Left lung (tissue), 4 donors: ENCODE measurements at regions not wholly inside any gene's neighbourhood (a gene's known extent, or its start where the extent isn't known, plus 50 kb on each side); places are given as distances from the start of the nearest gene placed in this dataset.

ENCODE experiments used
- ATAC-seq: fragments of 200-7000 bp; cut with Tn5 transposase; one replicate; pipeline ENCODE4 v1.9.1; 2020; ENCODE audit warnings: moderate library complexity
- DNase-seq, 4 donors: peaks; one replicate each; pipeline ENCODE4 v3.0.0-alpha.2; 2013 to 2020
- H3K27ac ChIP-seq, 2 donors: fragments of 200-600 bp; sonication (generic) in 1 of 2; one replicate each; pipeline versions ENCODE4 v1.5.0 to v1.8.0; 2020 to 2021
- H3K27me3 ChIP-seq, 2 donors: fragments of 200-600 bp; sonication (generic) in 1 of 2; one replicate each; pipeline versions ENCODE4 v1.5.0 to v1.8.0; 2020 to 2021
- H3K36me3 ChIP-seq, 2 donors: fragments of 200-600 bp; sonication (generic) in 1 of 2; one replicate each; pipeline versions ENCODE4 v1.5.0 to v1.8.0; 2020 to 2021
- H3K4me1 ChIP-seq, 2 donors: fragments of 200-600 bp; one replicate each; pipeline ENCODE4 v1.8.0; 2021
- H3K4me3 ChIP-seq, 2 donors: fragments of 200-600 bp; sonication (generic) in 1 of 2; one replicate each; pipeline versions ENCODE4 v1.5.0 to v1.8.0; 2020 to 2021; ENCODE audit warnings: mild to moderate bottlenecking in 1 of 2
- H3K9me3 ChIP-seq, 2 donors: fragments of 200-600 bp; sonication (generic) in 1 of 2; one replicate each; pipeline versions ENCODE4 v1.5.0 to v1.8.0; 2020 to 2021
- intact Hi-C, 2 donors: fragments of 100-400 bp; cut with DNase I; formaldehyde crosslinking; loops; one replicate each; pipeline versions ENCODE4 v1.11.2 to v1.14.2; 2022
- TF ChIP-seq, protein P1 (sequence below), 2 donors: fragments of 200-600 bp; sonication (generic) in 1 of 2; IDR thresholded peaks; one replicate each; pipeline versions ENCODE4 v1.5.0 to v1.8.0; 2021; ENCODE audit warnings: antibody characterized with exemption in 2 of 2
- donor health status: DM: no; HTN: yes; CAD: no.
- donor health status: DM: no; HTN: no; CAD: no.

DNA sequence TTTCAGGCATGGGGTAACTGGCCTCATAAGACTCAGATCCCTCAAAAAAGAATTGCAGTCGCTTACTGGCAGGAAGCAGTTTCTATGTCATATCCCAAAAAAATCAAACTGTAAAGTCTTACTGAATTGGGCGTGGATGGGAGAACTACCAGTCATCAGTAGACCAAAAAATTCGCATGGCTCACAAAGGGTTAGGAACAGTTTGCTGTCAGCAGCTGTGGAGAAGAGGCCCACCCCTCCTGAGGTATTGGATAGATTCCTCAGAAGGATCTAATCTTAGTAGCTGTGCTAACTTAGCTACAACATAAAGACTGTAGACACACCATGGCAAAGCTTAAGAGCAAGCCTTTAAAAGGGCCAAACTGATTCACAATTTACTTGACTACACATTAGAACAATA is 478.3 kb upstream of the FTMT start:
- no peaks in the 10 kb centered on the region for H3K36me3 ChIP-seq
- ATAC-seq (no peak), DNase-seq (no peak)
- no peak overlapping the region for H3K27ac ChIP-seq
- no peaks in the 10 kb centered on the region for H3K27me3 ChIP-seq
- no peak overlapping the region for H3K4me3 ChIP-seq
- TF ChIP-seq, protein P1, sequence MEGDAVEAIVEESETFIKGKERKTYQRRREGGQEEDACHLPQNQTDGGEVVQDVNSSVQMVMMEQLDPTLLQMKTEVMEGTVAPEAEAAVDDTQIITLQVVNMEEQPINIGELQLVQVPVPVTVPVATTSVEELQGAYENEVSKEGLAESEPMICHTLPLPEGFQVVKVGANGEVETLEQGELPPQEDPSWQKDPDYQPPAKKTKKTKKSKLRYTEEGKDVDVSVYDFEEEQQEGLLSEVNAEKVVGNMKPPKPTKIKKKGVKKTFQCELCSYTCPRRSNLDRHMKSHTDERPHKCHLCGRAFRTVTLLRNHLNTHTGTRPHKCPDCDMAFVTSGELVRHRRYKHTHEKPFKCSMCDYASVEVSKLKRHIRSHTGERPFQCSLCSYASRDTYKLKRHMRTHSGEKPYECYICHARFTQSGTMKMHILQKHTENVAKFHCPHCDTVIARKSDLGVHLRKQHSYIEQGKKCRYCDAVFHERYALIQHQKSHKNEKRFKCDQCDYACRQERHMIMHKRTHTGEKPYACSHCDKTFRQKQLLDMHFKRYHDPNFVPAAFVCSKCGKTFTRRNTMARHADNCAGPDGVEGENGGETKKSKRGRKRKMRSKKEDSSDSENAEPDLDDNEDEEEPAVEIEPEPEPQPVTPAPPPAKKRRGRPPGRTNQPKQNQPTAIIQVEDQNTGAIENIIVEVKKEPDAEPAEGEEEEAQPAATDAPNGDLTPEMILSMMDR (IDR thresholded peaks at IDR 0.05) = no peak
- H3K4me1 ChIP-seq = no peaks in the 10 kb centered on the region
- intact Hi-C loops = no loop called here
- no peaks in the 10 kb centered on the region for H3K9me3 ChIP-seq

DNA sequence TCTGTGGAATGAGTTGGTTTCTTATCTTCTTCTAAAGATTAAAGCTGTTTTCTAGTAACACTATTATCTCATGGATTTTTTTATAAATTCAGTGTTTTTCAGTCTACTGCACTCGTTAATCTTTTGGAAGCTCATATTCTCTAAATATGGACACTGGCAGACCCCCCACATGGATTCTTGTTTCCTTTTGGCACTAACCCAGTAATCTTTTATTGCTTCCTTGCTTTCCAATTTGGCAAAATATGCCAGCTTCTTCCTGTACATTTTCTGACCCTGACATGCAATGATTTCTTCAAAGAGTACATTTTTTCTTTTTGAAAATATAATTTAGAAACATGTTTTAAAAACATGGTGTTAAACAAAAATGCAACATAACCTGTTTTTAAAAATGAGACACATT is 474.2 kb upstream of the FTMT start:
- Histone ChIP-seq H3K4me1 (no peaks in the 10 kb centered on the region), H3K36me3 (no peaks in the 10 kb centered on the region), H3K4me3 (no peak overlapping the region), H3K9me3 (no peaks in the 10 kb centered on the region), H3K27me3 (no peaks in the 10 kb centered on the region), H3K27ac (no peak overlapping the region)
- ATAC-seq = no peak
- no peak for DNase-seq
- TF ChIP-seq, protein P1 (IDR thresholded peaks at IDR 0.05) = no peak
- intact Hi-C loops = no loop called here

DNA sequence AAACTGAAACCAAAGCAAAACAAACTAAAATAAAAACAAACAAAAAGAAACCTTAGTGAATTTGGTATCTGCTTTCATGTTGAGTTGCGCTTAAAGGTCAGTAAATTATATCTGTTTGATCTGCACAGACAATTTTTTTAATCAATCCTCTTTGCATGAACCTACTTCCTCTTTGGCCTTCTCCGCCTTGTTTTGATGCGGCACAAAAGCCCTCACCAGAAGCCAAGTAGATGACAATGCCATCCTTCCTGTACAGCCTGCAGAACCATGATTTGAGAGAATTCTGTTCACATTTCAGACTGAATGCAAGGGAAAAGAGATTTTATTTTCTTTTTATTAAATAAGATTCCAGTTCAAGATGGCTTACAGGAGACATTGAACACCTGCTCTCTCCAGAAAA is 473.6 kb upstream of the FTMT start:
- no peak overlapping the region for H3K27ac ChIP-seq
- no peaks in the 10 kb centered on the region for H3K4me1 ChIP-seq
- ATAC-seq (no peak), DNase-seq (no peak)
- H3K36me3 ChIP-seq = no peaks in the 10 kb centered on the region
- no peaks in the 10 kb centered on the region for H3K9me3 ChIP-seq
- H3K4me3 ChIP-seq = no peak overlapping the region
- H3K27me3 ChIP-seq = no peaks in the 10 kb centered on the region
- TF ChIP-seq, protein P1 (IDR thresholded peaks at IDR 0.05) = no peak
- intact Hi-C loops = no loop called here

DNA sequence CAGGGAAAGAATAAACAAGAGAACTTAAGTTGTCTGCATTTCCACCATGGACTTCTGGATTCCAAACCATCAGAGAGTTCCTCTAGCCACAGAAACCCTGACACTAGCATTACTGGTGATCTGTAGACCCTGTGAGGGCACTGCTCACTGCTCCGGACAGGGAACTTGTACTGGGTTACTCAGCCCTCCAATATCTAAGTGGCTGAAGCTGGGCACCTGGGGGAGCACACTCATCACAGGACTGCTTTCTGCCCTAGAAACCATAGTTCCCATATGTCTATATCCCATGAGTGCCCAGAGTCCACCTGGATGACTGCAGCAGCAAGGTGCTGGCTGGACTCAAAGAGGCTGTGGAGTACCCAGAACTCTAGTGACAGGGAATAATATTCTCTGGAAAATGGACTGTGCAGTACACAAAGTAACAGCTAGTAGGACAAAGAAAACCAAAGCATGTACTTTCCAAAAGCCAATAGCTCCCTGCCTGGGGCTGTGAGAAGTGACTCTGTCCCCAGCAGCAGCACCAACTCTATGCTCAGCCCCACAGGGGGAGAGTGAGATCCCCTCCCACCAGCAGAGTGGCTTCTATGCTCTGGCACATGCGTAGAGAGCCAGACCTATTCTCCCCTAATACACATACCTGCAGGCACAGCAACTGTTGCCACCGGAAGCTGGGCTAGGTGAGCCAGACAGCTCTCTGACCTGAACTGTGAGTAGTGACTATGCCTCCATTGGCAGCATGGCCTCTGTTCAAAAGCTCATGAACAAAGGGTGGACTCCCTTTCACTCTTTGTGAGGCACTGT is 472.9 kb upstream of the FTMT start:
- H3K9me3 ChIP-seq = no peaks in the 10 kb centered on the region
- no peak overlapping the region for H3K4me3 ChIP-seq
- ATAC-seq (no peak), DNase-seq (peak in 1 of 4 donors; percentile 10)
- TF ChIP-seq, protein P1 (IDR thresholded peaks at IDR 0.05) = no peak
- H3K27ac ChIP-seq = no peak overlapping the region
- intact Hi-C loops = no loop called here
- no peaks in the 10 kb centered on the region for H3K36me3 ChIP-seq
- no peaks in the 10 kb centered on the region for H3K27me3 ChIP-seq
- no peaks in the 10 kb centered on the region for H3K4me1 ChIP-seq

DNA sequence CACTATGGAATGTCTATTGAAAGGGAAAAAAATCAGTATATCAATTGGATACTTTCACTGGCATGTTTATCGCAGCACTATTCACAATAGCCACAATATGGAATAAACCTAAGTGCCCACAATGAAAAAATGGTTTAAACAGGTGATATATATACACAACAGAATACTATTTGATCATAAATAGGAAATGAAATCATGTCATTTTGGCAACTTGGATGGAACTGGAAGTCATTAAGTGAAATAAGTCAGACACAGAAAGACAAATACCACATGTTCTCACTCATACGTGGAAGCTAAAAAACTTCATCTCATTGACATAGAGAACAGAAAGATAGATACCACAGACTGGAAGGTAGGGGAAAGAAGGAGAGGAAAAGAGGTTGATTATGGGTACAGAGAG is 471.6 kb upstream of the FTMT start:
- TF ChIP-seq, protein P1 (IDR thresholded peaks at IDR 0.05) = no peak
- DNase-seq (no peak), ATAC-seq (no peak)
- Histone ChIP-seq H3K9me3 (no peaks in the 10 kb centered on the region), H3K36me3 (no peaks in the 10 kb centered on the region), H3K4me1 (no peaks in the 10 kb centered on the region), H3K27ac (no peak overlapping the region), H3K27me3 (no peaks in the 10 kb centered on the region), H3K4me3 (no peak overlapping the region)
- intact Hi-C loops = no loop called here
